Endothelial cell of umbilical vein (primary cell): ENCODE measurements at regions not wholly inside any gene's neighbourhood (a gene's known extent, or its start where the extent isn't known, plus 50 kb on each side); places are given as distances from the start of the nearest gene placed in this dataset.

Experiments used
- BruUV-seq: library from RNA; stranded (reverse); fragments of 400-500 nt; replicated peaks from 2 replicates; lab custom pipeline; 2021; lab: Mats Ljungman, UMichigan
- CTCF ChIA-PET: fragments of 300-600, 350-600 bp; sonication (Branson Sonifier 250); formaldehyde crosslinking; loops from one replicate; lab custom pipeline; 2021; ENCODE audit warnings: antibody characterized with exemption, inconsistent platforms; lab: Charles Lee
- POLR2A ChIA-PET: fragments of 300-600, 350-600 bp; sonication (Branson Sonifier 250); formaldehyde crosslinking; loops from one replicate; lab custom pipeline; 2021; ENCODE audit warnings: antibody characterized with exemption, inconsistent platforms; lab: Charles Lee
- DNase-seq: peaks from one replicate; pipeline ENCODE4 v3.0.0-alpha.2; 2011; ENCODE audit warnings: low read depth, low spot score
- FAIRE-seq: peaks from 2 replicates; lab custom pipeline; 2011; peaks lifted over from hg19 to GRCh38; lab: Jason Lieb, UNC
- H2AFZ ChIP-seq: 2 replicates; pipeline ENCODE4 v1.6.0; 2012; ENCODE audit warnings: low read depth, low read length, control low read depth, inconsistent platforms
- H3K27ac ChIP-seq: 2 replicates; pipeline ENCODE4 v1.5.1; 2011; ENCODE audit warnings: low read depth, mild to moderate bottlenecking, control low read depth, low read length, moderate library complexity; ENCODE audit not compliant: insufficient read depth
- H3K27me3 ChIP-seq, 2 experiments: 2 replicates each; pipeline versions ENCODE4 v1.6.0 to v1.6.1; 2011; ENCODE audit warnings: low read length in 2 of 2, mixed read lengths in 1 of 2; ENCODE audit not compliant: control insufficient read depth in 2 of 2, insufficient read depth in 2 of 2
- H3K36me3 ChIP-seq, 2 experiments: 2 replicates in 1 of 2; 3 replicates in 1 of 2; pipeline ENCODE4 v1.5.1; 2011; ENCODE audit warnings: low read length in 2 of 2, mild to moderate bottlenecking in 1 of 2, moderate library complexity in 1 of 2; ENCODE audit not compliant: control insufficient read depth in 2 of 2, insufficient read depth in 2 of 2; ENCODE audit errors: extremely low read depth in 1 of 2
- H3K4me1 ChIP-seq: 3 replicates; pipeline ENCODE4 v1.5.1; 2011; ENCODE audit warnings: mild to moderate bottlenecking, low read length; ENCODE audit not compliant: control insufficient read depth, insufficient read depth; ENCODE audit errors: extremely low read depth
- H3K4me2 ChIP-seq: 2 replicates; pipeline ENCODE4 v1.6.1; 2011; ENCODE audit warnings: low read length, control low read depth, mixed read lengths; ENCODE audit not compliant: insufficient read depth
- H3K4me3 ChIP-seq, 3 experiments: fragments of 200-600 bp in 1 of 3; sonication (generic), shearing (Covaris generic) in 1 of 3; replicated peaks in 1 of 3; 2 replicates each; pipeline ENCODE4 v1.5.1; 2011 to 2016; ENCODE audit warnings: control low read depth in 3 of 3, low read length in 3 of 3, mild to moderate bottlenecking in 2 of 3, inconsistent platforms in 1 of 3, low read depth in 1 of 3, moderate library complexity in 1 of 3; ENCODE audit not compliant: insufficient read depth in 1 of 3
- H3K79me2 ChIP-seq: 2 replicates; pipeline ENCODE4 v1.6.0; 2012; ENCODE audit warnings: low read length, inconsistent platforms; ENCODE audit not compliant: control insufficient read depth, insufficient read depth
- H3K9ac ChIP-seq: replicated peaks from 2 replicates; pipeline ENCODE3; 2011; ENCODE audit warnings: low read length, control low read depth; ENCODE audit not compliant: insufficient read depth; ENCODE audit errors: extremely low read depth
- H3K9me1 ChIP-seq: replicated peaks from 3 replicates; pipeline ENCODE4 v1.6.0; 2011; ENCODE audit warnings: mild to moderate bottlenecking, low read length; ENCODE audit not compliant: control insufficient read depth, insufficient read depth; ENCODE audit errors: extremely low read depth
- H3K9me3 ChIP-seq: replicated peaks from 2 replicates; pipeline ENCODE4 v1.5.1; 2012; ENCODE audit warnings: low read length, inconsistent platforms; ENCODE audit not compliant: control insufficient read depth, insufficient read depth
- H4K20me1 ChIP-seq: replicated peaks from 2 replicates; pipeline ENCODE3; 2011; ENCODE audit warnings: mild to moderate bottlenecking, low read length; ENCODE audit not compliant: control insufficient read depth, insufficient read depth; ENCODE audit errors: extremely low read depth
- EZH2 ChIP-seq: IDR thresholded peaks from 2 replicates; pipeline ENCODE4 v1.6.1; 2012; ENCODE audit warnings: borderline replicate concordance, low read depth, mild to moderate bottlenecking, moderate library complexity, low read length, inconsistent platforms; ENCODE audit not compliant: severe bottlenecking
- FOS ChIP-seq: IDR thresholded peaks from 2 replicates; pipeline ENCODE4 v1.6.1; 2011; ENCODE audit warnings: mild to moderate bottlenecking, low read length, moderate library complexity, borderline replicate concordance; ENCODE audit not compliant: insufficient read depth
- GATA2 ChIP-seq: IDR thresholded peaks from 2 replicates; pipeline ENCODE4 v1.7.0; 2011; ENCODE audit warnings: low read depth, mild to moderate bottlenecking, moderate library complexity, mixed read lengths, low read length; ENCODE audit not compliant: insufficient read length, insufficient read depth
- JUN ChIP-seq: IDR thresholded peaks from 2 replicates; pipeline ENCODE4 v1.6.1; 2011; ENCODE audit warnings: borderline replicate concordance, low read depth; ENCODE audit not compliant: insufficient read length, insufficient read depth
- MAX ChIP-seq: IDR thresholded peaks from 2 replicates; pipeline ENCODE4 v1.6.1; 2011; ENCODE audit not compliant: insufficient read depth, insufficient read length
- MYC ChIP-seq: IDR thresholded peaks from one replicate; pipeline ENCODE4 v1.6.1; 2011; ENCODE audit warnings: mild to moderate bottlenecking, low read depth, low read length
- POLR2A ChIP-seq: IDR thresholded peaks from 2 replicates; pipeline ENCODE4 v1.6.1; 2012; ENCODE audit warnings: low read depth, mild to moderate bottlenecking, control low read depth, low read length
- POLR2AphosphoS5 ChIP-seq: IDR thresholded peaks from 2 replicates; pipeline ENCODE4 v1.6.1; 2012; ENCODE audit warnings: low read depth, mild to moderate bottlenecking, control low read depth, low read length, moderate library complexity; ENCODE audit not compliant: insufficient read depth
- dilution Hi-C: fragments of 300-500 bp; cut with MboI; formaldehyde crosslinking; loops from one replicate; pipeline ENCODE4 v1.15.0; 2019; ENCODE audit warnings: low sequenced_read_pairs; ENCODE audit not compliant: extremely low pct_ligation_motif_present
- intact Hi-C: fragments of 100-400 bp; cut with micrococcal nuclease; formaldehyde crosslinking; loops from one replicate; pipeline ENCODE4 v1.10.0; 2022
- TF ChIP-seq, protein P1 (sequence below), 2 donors: IDR thresholded peaks; 1 replicate in 1 of 2; 2 replicates in 1 of 2; pipeline ENCODE4 v1.5.1; 2011; ENCODE audit warnings: low read length in 2 of 2, mild to moderate bottlenecking in 2 of 2, moderate library complexity in 2 of 2, control low read depth in 1 of 2, inconsistent platforms in 1 of 2, low read depth in 1 of 2; ENCODE audit not compliant: insufficient read depth in 1 of 2; ENCODE audit errors: extremely low read depth in 1 of 2

GRCh38 chr7:31192986-31193385 lies 140.9 kb downstream of the ADCYAP1R1 start:
- intact Hi-C loops: loop anchor here (1.0 to 5.0 kb wide), 3 partner anchors 295 to 543 kb away; no protein-coding TSS in a partner anchor
- Histone ChIP-seq H3K4me2 (no peak overlapping the region), H3K4me3 (no peak overlapping the region), H3K9me3 (no peaks in the 10 kb centered on the region), H4K20me1 (no peaks in the 10 kb centered on the region), H3K27me3 (peaks cover 1 to 4% of the 10 kb centered on the region in 2 experiments), H3K4me1 (no peaks in the 10 kb centered on the region), H3K9ac (no peak overlapping the region), H2AFZ (no peak overlapping the region), H3K36me3 (no peaks in the 10 kb centered on the region), H3K9me1 (no peaks in the 10 kb centered on the region), H3K79me2 (no peaks in the 10 kb centered on the region), H3K27ac (no peak overlapping the region)
- ChIA-PET CTCF (interaction anchor here (0.6 to 1.9 kb wide), 13 partner anchors 10 to 551 kb away, joined by 3 to 9 read pairs (median 5); no protein-coding TSS in a partner anchor), POLR2A (no interaction called here)
- dilution Hi-C loops: no loop called here
- FAIRE-seq (peak; percentile 72), DNase-seq (peak; percentile 36)
- no TSS peak for BruUV-seq
- no peak for TF ChIP-seq FOS
- TF ChIP-seq, protein P1, sequence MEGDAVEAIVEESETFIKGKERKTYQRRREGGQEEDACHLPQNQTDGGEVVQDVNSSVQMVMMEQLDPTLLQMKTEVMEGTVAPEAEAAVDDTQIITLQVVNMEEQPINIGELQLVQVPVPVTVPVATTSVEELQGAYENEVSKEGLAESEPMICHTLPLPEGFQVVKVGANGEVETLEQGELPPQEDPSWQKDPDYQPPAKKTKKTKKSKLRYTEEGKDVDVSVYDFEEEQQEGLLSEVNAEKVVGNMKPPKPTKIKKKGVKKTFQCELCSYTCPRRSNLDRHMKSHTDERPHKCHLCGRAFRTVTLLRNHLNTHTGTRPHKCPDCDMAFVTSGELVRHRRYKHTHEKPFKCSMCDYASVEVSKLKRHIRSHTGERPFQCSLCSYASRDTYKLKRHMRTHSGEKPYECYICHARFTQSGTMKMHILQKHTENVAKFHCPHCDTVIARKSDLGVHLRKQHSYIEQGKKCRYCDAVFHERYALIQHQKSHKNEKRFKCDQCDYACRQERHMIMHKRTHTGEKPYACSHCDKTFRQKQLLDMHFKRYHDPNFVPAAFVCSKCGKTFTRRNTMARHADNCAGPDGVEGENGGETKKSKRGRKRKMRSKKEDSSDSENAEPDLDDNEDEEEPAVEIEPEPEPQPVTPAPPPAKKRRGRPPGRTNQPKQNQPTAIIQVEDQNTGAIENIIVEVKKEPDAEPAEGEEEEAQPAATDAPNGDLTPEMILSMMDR (IDR thresholded peaks at IDR 0.05; ENCODE audit: extremely low read depth in 1 of 2, insufficient read depth in 1 of 2, low read depth in 1 of 2, low read length in 2 of 2): peak; percentile 62 to 80

DNA sequence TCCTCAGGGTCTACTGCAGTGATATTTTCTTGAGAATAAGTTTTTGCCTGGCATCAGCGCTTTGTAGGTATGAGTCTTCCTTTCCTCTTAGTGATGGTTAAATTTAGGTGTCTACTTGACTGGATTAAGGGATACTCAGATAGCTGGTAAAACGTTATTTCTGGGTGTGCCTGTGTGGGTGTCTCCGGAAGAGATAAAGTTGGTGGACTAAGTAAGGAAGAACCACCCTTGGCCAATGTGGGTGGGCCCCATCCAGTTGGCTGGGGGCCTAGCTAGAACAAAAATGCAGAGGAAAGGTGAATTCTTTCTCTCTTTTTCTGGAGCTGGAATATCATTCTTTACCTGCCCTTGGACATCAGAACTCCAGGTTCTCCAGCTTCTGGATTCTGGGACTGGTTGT lies 138.8 kb downstream of the ADCYAP1R1 start:
- POLR2A ChIA-PET: no interaction called here
- Histone ChIP-seq H4K20me1 (no peaks in the 10 kb centered on the region), H3K9me3 (no peaks in the 10 kb centered on the region), H3K36me3 (no peaks in the 10 kb centered on the region), H2AFZ (no peak overlapping the region), H3K4me3 (no peak overlapping the region), H3K27ac (no peak overlapping the region), H3K9me1 (no peaks in the 10 kb centered on the region), H3K27me3 (peaks cover 1 to 4% of the 10 kb centered on the region in 2 experiments), H3K79me2 (no peaks in the 10 kb centered on the region), H3K4me2 (no peak overlapping the region), H3K4me1 (no peaks in the 10 kb centered on the region), H3K9ac (no peak overlapping the region)
- no peak for DNase-seq
- BruUV-seq: no TSS peak
- intact Hi-C loops: loop anchor here (5.0 kb wide), 1 partner anchor 441 kb away; no protein-coding TSS in a partner anchor
- no peak for FAIRE-seq
- CTCF ChIA-PET: no interaction called here
- TF ChIP-seq, protein P1 (IDR thresholded peaks at IDR 0.05; ENCODE audit: extremely low read depth in 1 of 2, insufficient read depth in 1 of 2, low read depth in 1 of 2, low read length in 2 of 2): no peak
- no peak for TF ChIP-seq POLR2A
- no peak for TF ChIP-seq MYC
- no peak for TF ChIP-seq FOS
- no peak for TF ChIP-seq POLR2AphosphoS5
- TF ChIP-seq EZH2: no peak
- TF ChIP-seq GATA2: no peak
- TF ChIP-seq MAX: no peak
- TF ChIP-seq JUN: no peak
- dilution Hi-C loops: no loop called here
